Uterus (tissue), 3 donors: ENCODE measurements at regions not wholly inside any gene's neighbourhood (a gene's known extent, or its start where the extent isn't known, plus 50 kb on each side); places are given as distances from the start of the nearest gene placed in this dataset.

Source experiments
- DNase-seq, 2 donors: peaks; one replicate each; pipeline ENCODE4 v3.0.0-alpha.2; 2019 to 2020
- H3K27ac ChIP-seq, 2 donors: fragments of 200-600 bp; sonication (generic); 1 replicate in 1 of 2; 2 replicates in 1 of 2; pipeline ENCODE4 v1.5.1; 2016 to 2018
- H3K27me3 ChIP-seq, 2 donors: fragments of 200-600 bp; sonication (generic); one replicate each; pipeline ENCODE4 v1.5.1; 2018 to 2019; ENCODE audit warnings: control low read depth in 1 of 2
- H3K36me3 ChIP-seq, 2 donors: fragments of 200-600 bp; sonication (generic); one replicate each; pipeline ENCODE4 v1.5.1; 2019; ENCODE audit warnings: control low read depth in 1 of 2
- H3K4me1 ChIP-seq, 2 donors: fragments of 200-600 bp; sonication (generic); one replicate each; pipeline ENCODE4 v1.5.1; 2018 to 2019; ENCODE audit warnings: control low read depth in 1 of 2
- H3K4me3 ChIP-seq, 2 donors: fragments of 200-600 bp; sonication (generic); 1 replicate in 1 of 2; 2 replicates in 1 of 2; pipeline ENCODE4 v1.5.1; 2018 to 2019; ENCODE audit warnings: mild to moderate bottlenecking in 1 of 2
- H3K9me3 ChIP-seq, 2 donors: fragments of 200-600 bp; sonication (generic); one replicate each; pipeline ENCODE4 v1.5.1; 2019; ENCODE audit warnings: control low read depth in 1 of 2
- POLR2A ChIP-seq, 2 donors: fragments of 450-650 bp; IDR thresholded peaks; one replicate each; pipeline ENCODE4 v1.6.1; 2016; ENCODE audit warnings: antibody characterized with exemption in 2 of 2, mild to moderate bottlenecking in 1 of 2, moderate library complexity in 1 of 2
- intact Hi-C: fragments of 100-400 bp; cut with DNase I; formaldehyde crosslinking; loops from one replicate; pipeline ENCODE4 v1.15.1; 2023; ENCODE audit warnings: low total_unique reads
- TF ChIP-seq, protein P1 (sequence below), 4 experiments: fragments of 200-600 bp in 2 of 4; fragments of 450-650 bp in 2 of 4; sonication (generic) in 2 of 4; IDR thresholded peaks; one replicate each; pipeline ENCODE4 v1.5.1; 2016 to 2019; ENCODE audit warnings: antibody characterized with exemption in 4 of 4, mild to moderate bottlenecking in 2 of 4, moderate library complexity in 1 of 4
- donor health status: DM: yes; HTN: yes; CAD: no.

DNA sequence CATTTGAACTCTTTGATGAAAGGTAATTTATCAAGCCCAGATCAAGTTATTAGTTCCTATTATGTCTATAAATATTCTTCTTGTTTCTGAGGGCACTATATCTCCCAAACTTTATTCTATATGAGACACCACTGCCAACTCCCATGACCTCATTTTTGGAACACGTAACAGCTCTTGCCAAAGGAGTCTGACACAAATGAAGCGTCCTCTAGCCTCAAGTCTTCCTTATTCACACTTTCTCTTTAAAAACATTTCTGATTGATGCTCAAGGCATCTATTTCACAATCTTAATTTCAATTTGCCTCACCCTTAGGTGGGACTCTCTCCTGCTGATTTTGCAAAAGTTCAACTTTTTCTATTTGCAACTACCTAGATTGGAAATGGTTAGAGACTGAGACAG lies 848.4 kb downstream of the GATA3 start:
- no peaks in the 10 kb centered on the region for H3K27me3 ChIP-seq
- no peaks in the 10 kb centered on the region for H3K36me3 ChIP-seq
- no peaks in the 10 kb centered on the region for H3K4me1 ChIP-seq
- intact Hi-C loops, result no loop called here
- H3K4me3 ChIP-seq, result no peak overlapping the region
- DNase-seq, result no peak
- TF ChIP-seq POLR2A (IDR thresholded peaks at IDR 0.05), result no peak
- TF ChIP-seq, protein P1, sequence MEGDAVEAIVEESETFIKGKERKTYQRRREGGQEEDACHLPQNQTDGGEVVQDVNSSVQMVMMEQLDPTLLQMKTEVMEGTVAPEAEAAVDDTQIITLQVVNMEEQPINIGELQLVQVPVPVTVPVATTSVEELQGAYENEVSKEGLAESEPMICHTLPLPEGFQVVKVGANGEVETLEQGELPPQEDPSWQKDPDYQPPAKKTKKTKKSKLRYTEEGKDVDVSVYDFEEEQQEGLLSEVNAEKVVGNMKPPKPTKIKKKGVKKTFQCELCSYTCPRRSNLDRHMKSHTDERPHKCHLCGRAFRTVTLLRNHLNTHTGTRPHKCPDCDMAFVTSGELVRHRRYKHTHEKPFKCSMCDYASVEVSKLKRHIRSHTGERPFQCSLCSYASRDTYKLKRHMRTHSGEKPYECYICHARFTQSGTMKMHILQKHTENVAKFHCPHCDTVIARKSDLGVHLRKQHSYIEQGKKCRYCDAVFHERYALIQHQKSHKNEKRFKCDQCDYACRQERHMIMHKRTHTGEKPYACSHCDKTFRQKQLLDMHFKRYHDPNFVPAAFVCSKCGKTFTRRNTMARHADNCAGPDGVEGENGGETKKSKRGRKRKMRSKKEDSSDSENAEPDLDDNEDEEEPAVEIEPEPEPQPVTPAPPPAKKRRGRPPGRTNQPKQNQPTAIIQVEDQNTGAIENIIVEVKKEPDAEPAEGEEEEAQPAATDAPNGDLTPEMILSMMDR (IDR thresholded peaks at IDR 0.05), result no peak
- H3K9me3 ChIP-seq, result no peaks in the 10 kb centered on the region
- H3K27ac ChIP-seq, result no peak overlapping the region

DNA sequence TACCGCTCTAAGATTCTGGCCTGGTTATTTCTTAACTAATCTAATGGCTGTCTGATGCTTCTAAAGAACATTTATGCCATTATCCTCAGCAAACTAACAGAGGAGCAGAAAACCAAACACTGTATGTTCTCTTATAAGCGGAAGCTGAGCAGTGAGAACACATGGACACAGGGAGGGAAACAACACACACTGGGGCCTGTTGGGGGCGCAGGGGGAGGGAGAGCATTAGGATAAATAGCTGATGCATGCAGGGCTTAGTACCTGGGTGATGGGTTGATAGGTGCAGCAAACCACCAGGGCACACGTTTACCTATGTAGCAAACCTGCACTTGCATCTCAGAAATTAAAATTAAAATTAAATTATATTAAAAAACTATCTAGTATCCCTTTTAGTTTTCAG lies 853.5 kb downstream of the GATA3 start:
- Histone ChIP-seq H3K9me3 (no peaks in the 10 kb centered on the region), H3K27ac (no peak overlapping the region), H3K4me3 (no peak overlapping the region), H3K27me3 (no peaks in the 10 kb centered on the region), H3K36me3 (no peaks in the 10 kb centered on the region), H3K4me1 (no peaks in the 10 kb centered on the region)
- intact Hi-C loops, result no loop called here
- DNase-seq, result no peak
- no peak for TF ChIP-seq POLR2A (IDR thresholded peaks at IDR 0.05)
- TF ChIP-seq, protein P1 (IDR thresholded peaks at IDR 0.05), result no peak

DNA sequence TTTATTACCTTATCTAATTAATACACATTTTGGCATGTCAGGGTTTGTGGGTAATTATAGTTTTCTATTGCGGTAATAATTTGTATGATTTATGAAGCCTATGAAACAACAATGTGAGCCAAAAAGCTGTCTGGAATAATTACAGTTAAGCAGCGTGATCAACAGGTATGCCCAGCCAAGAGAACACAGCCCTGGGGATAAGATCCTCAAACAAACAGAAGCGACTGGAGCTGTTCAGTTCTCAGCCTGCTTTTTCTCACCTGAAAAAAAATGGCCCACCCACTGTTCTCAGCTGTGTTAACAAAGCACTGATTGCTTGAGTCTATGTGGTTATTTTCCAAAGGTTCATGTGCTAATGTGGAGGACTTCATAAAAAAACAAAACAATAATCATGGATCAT lies 855.8 kb downstream of the GATA3 start:
- H3K27ac ChIP-seq, result no peak overlapping the region
- TF ChIP-seq, protein P1 (IDR thresholded peaks at IDR 0.05), result no peak
- no peak for TF ChIP-seq POLR2A (IDR thresholded peaks at IDR 0.05)
- intact Hi-C loops, result no loop called here
- no peaks in the 10 kb centered on the region for H3K4me1 ChIP-seq
- no peaks in the 10 kb centered on the region for H3K27me3 ChIP-seq
- H3K4me3 ChIP-seq, result no peak overlapping the region
- DNase-seq, result no peak
- no peaks in the 10 kb centered on the region for H3K36me3 ChIP-seq
- H3K9me3 ChIP-seq, result no peaks in the 10 kb centered on the region

DNA sequence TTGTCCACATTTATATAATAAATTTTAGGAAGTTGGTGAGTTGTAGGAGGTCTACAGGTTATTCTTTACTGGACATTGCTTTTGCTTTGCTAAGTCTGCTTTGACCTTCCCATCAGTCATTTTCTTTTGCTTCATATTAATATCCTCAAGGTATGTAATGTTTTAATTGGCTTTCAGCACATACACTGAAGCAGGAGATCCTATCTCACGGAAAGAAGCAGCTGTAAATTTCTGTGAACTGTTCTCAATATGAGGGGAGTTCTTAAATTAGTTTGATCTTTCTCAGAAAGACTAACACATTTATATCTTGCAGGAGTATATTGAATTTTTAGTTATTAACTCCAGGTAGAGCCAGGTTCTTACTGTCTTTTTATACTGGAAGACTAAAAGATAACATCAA lies 856.5 kb downstream of the GATA3 start:
- H3K4me3 ChIP-seq, result no peak overlapping the region
- H3K9me3 ChIP-seq, result no peaks in the 10 kb centered on the region
- DNase-seq, result no peak
- TF ChIP-seq POLR2A (IDR thresholded peaks at IDR 0.05), result no peak
- TF ChIP-seq, protein P1 (IDR thresholded peaks at IDR 0.05), result no peak
- no peaks in the 10 kb centered on the region for H3K36me3 ChIP-seq
- intact Hi-C loops, result no loop called here
- no peaks in the 10 kb centered on the region for H3K4me1 ChIP-seq
- H3K27ac ChIP-seq, result no peak overlapping the region
- no peaks in the 10 kb centered on the region for H3K27me3 ChIP-seq

DNA sequence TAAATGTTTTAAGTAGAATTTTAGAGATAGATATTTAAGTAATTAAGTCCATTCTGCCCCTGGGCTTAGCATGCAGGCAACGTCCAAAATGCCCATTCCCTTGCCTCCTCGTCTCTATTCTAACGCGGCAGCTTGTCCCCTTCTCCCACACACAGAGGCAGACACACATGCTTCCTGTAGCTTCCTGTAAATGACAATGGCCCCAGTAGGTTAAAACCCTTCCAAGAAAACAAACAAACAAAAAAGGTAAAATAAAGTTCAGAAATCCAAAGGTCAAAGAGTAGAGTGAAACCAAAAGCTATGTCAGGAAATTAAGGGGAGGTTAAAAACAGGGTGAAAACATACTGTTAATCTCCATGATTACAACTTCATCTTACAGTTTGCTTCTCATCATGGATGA lies 857.6 kb downstream of the GATA3 start:
- no peak overlapping the region for H3K27ac ChIP-seq
- H3K36me3 ChIP-seq, result no peaks in the 10 kb centered on the region
- no peak for DNase-seq
- TF ChIP-seq, protein P1 (IDR thresholded peaks at IDR 0.05), result no peak
- no peak for TF ChIP-seq POLR2A (IDR thresholded peaks at IDR 0.05)
- no peak overlapping the region for H3K4me3 ChIP-seq
- H3K9me3 ChIP-seq, result no peaks in the 10 kb centered on the region
- H3K27me3 ChIP-seq, result no peaks in the 10 kb centered on the region
- no peaks in the 10 kb centered on the region for H3K4me1 ChIP-seq
- intact Hi-C loops, result no loop called here
